Endothelial cell of umbilical vein (primary cell): ENCODE measurements at regions not wholly inside any gene's neighbourhood (a gene's known extent, or its start where the extent isn't known, plus 50 kb on each side); places are given as distances from the start of the nearest gene placed in this dataset.

Experiments used
- BruUV-seq: library from RNA; stranded (reverse); fragments of 400-500 nt; replicated peaks from 2 replicates; lab custom pipeline; 2021; lab: Mats Ljungman, UMichigan
- CTCF ChIA-PET: fragments of 300-600, 350-600 bp; sonication (Branson Sonifier 250); formaldehyde crosslinking; loops from one replicate; lab custom pipeline; 2021; ENCODE audit warnings: antibody characterized with exemption, inconsistent platforms; lab: Charles Lee
- POLR2A ChIA-PET: fragments of 300-600, 350-600 bp; sonication (Branson Sonifier 250); formaldehyde crosslinking; loops from one replicate; lab custom pipeline; 2021; ENCODE audit warnings: antibody characterized with exemption, inconsistent platforms; lab: Charles Lee
- DNase-seq: peaks from one replicate; pipeline ENCODE4 v3.0.0-alpha.2; 2011; ENCODE audit warnings: low read depth, low spot score
- FAIRE-seq: peaks from 2 replicates; lab custom pipeline; 2011; peaks lifted over from hg19 to GRCh38; lab: Jason Lieb, UNC
- H2AFZ ChIP-seq: 2 replicates; pipeline ENCODE4 v1.6.0; 2012; ENCODE audit warnings: low read depth, low read length, control low read depth, inconsistent platforms
- H3K27ac ChIP-seq: 2 replicates; pipeline ENCODE4 v1.5.1; 2011; ENCODE audit warnings: low read depth, mild to moderate bottlenecking, control low read depth, low read length, moderate library complexity; ENCODE audit not compliant: insufficient read depth
- H3K27me3 ChIP-seq, 2 experiments: 2 replicates each; pipeline versions ENCODE4 v1.6.0 to v1.6.1; 2011; ENCODE audit warnings: low read length in 2 of 2, mixed read lengths in 1 of 2; ENCODE audit not compliant: control insufficient read depth in 2 of 2, insufficient read depth in 2 of 2
- H3K36me3 ChIP-seq, 2 experiments: 2 replicates in 1 of 2; 3 replicates in 1 of 2; pipeline ENCODE4 v1.5.1; 2011; ENCODE audit warnings: low read length in 2 of 2, mild to moderate bottlenecking in 1 of 2, moderate library complexity in 1 of 2; ENCODE audit not compliant: control insufficient read depth in 2 of 2, insufficient read depth in 2 of 2; ENCODE audit errors: extremely low read depth in 1 of 2
- H3K4me1 ChIP-seq: 3 replicates; pipeline ENCODE4 v1.5.1; 2011; ENCODE audit warnings: mild to moderate bottlenecking, low read length; ENCODE audit not compliant: control insufficient read depth, insufficient read depth; ENCODE audit errors: extremely low read depth
- H3K4me2 ChIP-seq: 2 replicates; pipeline ENCODE4 v1.6.1; 2011; ENCODE audit warnings: low read length, control low read depth, mixed read lengths; ENCODE audit not compliant: insufficient read depth
- H3K4me3 ChIP-seq, 3 experiments: fragments of 200-600 bp in 1 of 3; sonication (generic), shearing (Covaris generic) in 1 of 3; replicated peaks in 1 of 3; 2 replicates each; pipeline ENCODE4 v1.5.1; 2011 to 2016; ENCODE audit warnings: control low read depth in 3 of 3, low read length in 3 of 3, mild to moderate bottlenecking in 2 of 3, inconsistent platforms in 1 of 3, low read depth in 1 of 3, moderate library complexity in 1 of 3; ENCODE audit not compliant: insufficient read depth in 1 of 3
- H3K79me2 ChIP-seq: 2 replicates; pipeline ENCODE4 v1.6.0; 2012; ENCODE audit warnings: low read length, inconsistent platforms; ENCODE audit not compliant: control insufficient read depth, insufficient read depth
- H3K9ac ChIP-seq: replicated peaks from 2 replicates; pipeline ENCODE3; 2011; ENCODE audit warnings: low read length, control low read depth; ENCODE audit not compliant: insufficient read depth; ENCODE audit errors: extremely low read depth
- H3K9me1 ChIP-seq: replicated peaks from 3 replicates; pipeline ENCODE4 v1.6.0; 2011; ENCODE audit warnings: mild to moderate bottlenecking, low read length; ENCODE audit not compliant: control insufficient read depth, insufficient read depth; ENCODE audit errors: extremely low read depth
- H3K9me3 ChIP-seq: replicated peaks from 2 replicates; pipeline ENCODE4 v1.5.1; 2012; ENCODE audit warnings: low read length, inconsistent platforms; ENCODE audit not compliant: control insufficient read depth, insufficient read depth
- H4K20me1 ChIP-seq: replicated peaks from 2 replicates; pipeline ENCODE3; 2011; ENCODE audit warnings: mild to moderate bottlenecking, low read length; ENCODE audit not compliant: control insufficient read depth, insufficient read depth; ENCODE audit errors: extremely low read depth
- EZH2 ChIP-seq: IDR thresholded peaks from 2 replicates; pipeline ENCODE4 v1.6.1; 2012; ENCODE audit warnings: borderline replicate concordance, low read depth, mild to moderate bottlenecking, moderate library complexity, low read length, inconsistent platforms; ENCODE audit not compliant: severe bottlenecking
- FOS ChIP-seq: IDR thresholded peaks from 2 replicates; pipeline ENCODE4 v1.6.1; 2011; ENCODE audit warnings: mild to moderate bottlenecking, low read length, moderate library complexity, borderline replicate concordance; ENCODE audit not compliant: insufficient read depth
- GATA2 ChIP-seq: IDR thresholded peaks from 2 replicates; pipeline ENCODE4 v1.7.0; 2011; ENCODE audit warnings: low read depth, mild to moderate bottlenecking, moderate library complexity, mixed read lengths, low read length; ENCODE audit not compliant: insufficient read length, insufficient read depth
- JUN ChIP-seq: IDR thresholded peaks from 2 replicates; pipeline ENCODE4 v1.6.1; 2011; ENCODE audit warnings: borderline replicate concordance, low read depth; ENCODE audit not compliant: insufficient read length, insufficient read depth
- MYC ChIP-seq: IDR thresholded peaks from one replicate; pipeline ENCODE4 v1.6.1; 2011; ENCODE audit warnings: mild to moderate bottlenecking, low read depth, low read length
- POLR2A ChIP-seq: IDR thresholded peaks from 2 replicates; pipeline ENCODE4 v1.6.1; 2012; ENCODE audit warnings: low read depth, mild to moderate bottlenecking, control low read depth, low read length
- POLR2AphosphoS5 ChIP-seq: IDR thresholded peaks from 2 replicates; pipeline ENCODE4 v1.6.1; 2012; ENCODE audit warnings: low read depth, mild to moderate bottlenecking, control low read depth, low read length, moderate library complexity; ENCODE audit not compliant: insufficient read depth
- dilution Hi-C: fragments of 300-500 bp; cut with MboI; formaldehyde crosslinking; loops from one replicate; pipeline ENCODE4 v1.15.0; 2019; ENCODE audit warnings: low sequenced_read_pairs; ENCODE audit not compliant: extremely low pct_ligation_motif_present
- intact Hi-C: fragments of 100-400 bp; cut with micrococcal nuclease; formaldehyde crosslinking; loops from one replicate; pipeline ENCODE4 v1.10.0; 2022
- TF ChIP-seq, protein P1 (sequence below), 2 donors: IDR thresholded peaks; 1 replicate in 1 of 2; 2 replicates in 1 of 2; pipeline ENCODE4 v1.5.1; 2011; ENCODE audit warnings: low read length in 2 of 2, mild to moderate bottlenecking in 2 of 2, moderate library complexity in 2 of 2, control low read depth in 1 of 2, inconsistent platforms in 1 of 2, low read depth in 1 of 2; ENCODE audit not compliant: insufficient read depth in 1 of 2; ENCODE audit errors: extremely low read depth in 1 of 2
- TF ChIP-seq, protein P2 (sequence below): IDR thresholded peaks from 2 replicates; pipeline ENCODE4 v1.6.1; 2011; ENCODE audit not compliant: insufficient read depth, insufficient read length

DNA sequence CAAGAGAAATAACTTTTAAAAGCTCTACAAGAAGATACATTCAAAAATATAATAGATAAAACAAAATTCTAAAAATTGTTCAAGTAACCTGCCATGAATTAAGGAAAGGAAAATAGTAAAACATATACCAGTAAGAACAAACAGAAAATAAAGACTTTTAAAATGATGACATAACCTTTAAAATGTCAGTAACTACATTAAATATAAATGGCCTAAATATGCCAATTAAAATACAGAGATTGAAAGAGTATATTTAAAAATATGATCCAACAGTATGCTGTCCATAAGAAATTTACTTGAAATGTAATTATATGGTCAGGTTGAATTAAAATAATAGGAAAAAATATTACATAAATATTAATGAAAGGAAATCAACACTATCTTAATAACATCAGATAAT lies 911.7 kb upstream of the POU3F3 start:
- Histone ChIP-seq H3K4me2 (no peak overlapping the region), H3K79me2 (no peaks in the 10 kb centered on the region), H3K9ac (no peak overlapping the region), H3K27ac (no peak overlapping the region), H3K4me1 (no peaks in the 10 kb centered on the region), H2AFZ (no peak overlapping the region), H3K27me3 (no peaks in the 10 kb centered on the region), H3K4me3 (no peak overlapping the region), H3K9me3 (no peaks in the 10 kb centered on the region), H4K20me1 (no peaks in the 10 kb centered on the region), H3K9me1 (no peaks in the 10 kb centered on the region), H3K36me3 (no peaks in the 10 kb centered on the region)
- intact Hi-C loops, result no loop called here
- CTCF ChIA-PET, result no interaction called here
- POLR2A ChIA-PET, result no interaction called here
- no peak for TF ChIP-seq GATA2
- no peak for TF ChIP-seq MYC
- no peak for TF ChIP-seq JUN
- no peak for TF ChIP-seq FOS
- no peak for TF ChIP-seq POLR2A
- TF ChIP-seq POLR2AphosphoS5, result no peak
- TF ChIP-seq, protein P1, sequence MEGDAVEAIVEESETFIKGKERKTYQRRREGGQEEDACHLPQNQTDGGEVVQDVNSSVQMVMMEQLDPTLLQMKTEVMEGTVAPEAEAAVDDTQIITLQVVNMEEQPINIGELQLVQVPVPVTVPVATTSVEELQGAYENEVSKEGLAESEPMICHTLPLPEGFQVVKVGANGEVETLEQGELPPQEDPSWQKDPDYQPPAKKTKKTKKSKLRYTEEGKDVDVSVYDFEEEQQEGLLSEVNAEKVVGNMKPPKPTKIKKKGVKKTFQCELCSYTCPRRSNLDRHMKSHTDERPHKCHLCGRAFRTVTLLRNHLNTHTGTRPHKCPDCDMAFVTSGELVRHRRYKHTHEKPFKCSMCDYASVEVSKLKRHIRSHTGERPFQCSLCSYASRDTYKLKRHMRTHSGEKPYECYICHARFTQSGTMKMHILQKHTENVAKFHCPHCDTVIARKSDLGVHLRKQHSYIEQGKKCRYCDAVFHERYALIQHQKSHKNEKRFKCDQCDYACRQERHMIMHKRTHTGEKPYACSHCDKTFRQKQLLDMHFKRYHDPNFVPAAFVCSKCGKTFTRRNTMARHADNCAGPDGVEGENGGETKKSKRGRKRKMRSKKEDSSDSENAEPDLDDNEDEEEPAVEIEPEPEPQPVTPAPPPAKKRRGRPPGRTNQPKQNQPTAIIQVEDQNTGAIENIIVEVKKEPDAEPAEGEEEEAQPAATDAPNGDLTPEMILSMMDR (IDR thresholded peaks at IDR 0.05; ENCODE audit: extremely low read depth in 1 of 2, insufficient read depth in 1 of 2, low read depth in 1 of 2, low read length in 2 of 2), result no peak
- TF ChIP-seq, protein P2, sequence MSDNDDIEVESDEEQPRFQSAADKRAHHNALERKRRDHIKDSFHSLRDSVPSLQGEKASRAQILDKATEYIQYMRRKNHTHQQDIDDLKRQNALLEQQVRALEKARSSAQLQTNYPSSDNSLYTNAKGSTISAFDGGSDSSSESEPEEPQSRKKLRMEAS, result no peak
- TF ChIP-seq EZH2, result no peak
- DNase-seq (no peak), FAIRE-seq (no peak)
- dilution Hi-C loops, result no loop called here
- BruUV-seq, result no TSS peak
